Tibial nerve (tissue), 4 donors: ENCODE measurements at regions not wholly inside any gene's neighbourhood (a gene's known extent, or its start where the extent isn't known, plus 50 kb on each side); places are given as distances from the start of the nearest gene placed in this dataset.

Source experiments
- CTCF ChIP-seq, 5 experiments: fragments of 200-600 bp in 3 of 5; fragments of 450-650 bp in 2 of 5; sonication (generic) in 3 of 5; IDR thresholded peaks; one replicate each; pipeline ENCODE4 v1.5.1; 2016 to 2019; ENCODE audit warnings: antibody characterized with exemption in 5 of 5, mild to moderate bottlenecking in 3 of 5, moderate library complexity in 2 of 5
- EP300 ChIP-seq, 2 donors: sonication (generic); formaldehyde crosslinking; IDR thresholded peaks; one replicate each; pipeline ENCODE4 v1.6.1; 2017; ENCODE audit warnings: antibody characterized with exemption in 2 of 2, mild to moderate bottlenecking in 1 of 2
- POLR2A ChIP-seq, 2 donors: fragments of 450-650 bp; IDR thresholded peaks; one replicate each; pipeline ENCODE4 v1.6.1; 2017; ENCODE audit warnings: antibody characterized with exemption in 2 of 2, mild to moderate bottlenecking in 2 of 2, moderate library complexity in 2 of 2

- TF ChIP-seq CTCF (IDR thresholded peaks at IDR 0.05) (no peak), POLR2A (IDR thresholded peaks at IDR 0.05) (no peak), EP300 (IDR thresholded peaks at IDR 0.05) (no peak)
Observed at GRCh38 chrX:46204721-46205422, 340.3 kb downstream of the ZNF674 start.
